ENCODE measurements at regions not wholly inside any gene's neighbourhood (a gene's known extent, or its start where the extent isn't known, plus 50 kb on each side); places are given as distances from the start of the nearest gene placed in this dataset.

DNA sequence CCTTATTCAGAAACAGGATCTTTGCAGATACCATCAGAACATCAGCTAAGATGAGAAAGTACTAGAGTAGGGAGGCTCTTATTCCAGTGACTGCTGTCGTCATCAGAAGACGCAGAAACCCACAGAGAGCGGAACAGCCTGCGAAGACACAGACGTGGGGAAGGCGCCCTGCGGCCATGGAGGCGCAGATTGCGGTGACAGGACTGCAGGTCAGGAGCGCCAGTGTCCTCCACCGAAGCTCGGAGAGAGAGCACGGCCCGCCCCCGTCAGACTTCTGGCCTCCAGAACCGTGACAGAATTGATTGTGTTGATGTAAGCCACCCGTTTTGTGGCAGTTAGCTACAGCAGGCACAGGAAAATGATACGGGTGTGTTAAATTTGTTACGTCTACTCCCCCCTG is 275.5 kb downstream of the EFNB2 start:
- TF ChIP-seq, protein P1, sequence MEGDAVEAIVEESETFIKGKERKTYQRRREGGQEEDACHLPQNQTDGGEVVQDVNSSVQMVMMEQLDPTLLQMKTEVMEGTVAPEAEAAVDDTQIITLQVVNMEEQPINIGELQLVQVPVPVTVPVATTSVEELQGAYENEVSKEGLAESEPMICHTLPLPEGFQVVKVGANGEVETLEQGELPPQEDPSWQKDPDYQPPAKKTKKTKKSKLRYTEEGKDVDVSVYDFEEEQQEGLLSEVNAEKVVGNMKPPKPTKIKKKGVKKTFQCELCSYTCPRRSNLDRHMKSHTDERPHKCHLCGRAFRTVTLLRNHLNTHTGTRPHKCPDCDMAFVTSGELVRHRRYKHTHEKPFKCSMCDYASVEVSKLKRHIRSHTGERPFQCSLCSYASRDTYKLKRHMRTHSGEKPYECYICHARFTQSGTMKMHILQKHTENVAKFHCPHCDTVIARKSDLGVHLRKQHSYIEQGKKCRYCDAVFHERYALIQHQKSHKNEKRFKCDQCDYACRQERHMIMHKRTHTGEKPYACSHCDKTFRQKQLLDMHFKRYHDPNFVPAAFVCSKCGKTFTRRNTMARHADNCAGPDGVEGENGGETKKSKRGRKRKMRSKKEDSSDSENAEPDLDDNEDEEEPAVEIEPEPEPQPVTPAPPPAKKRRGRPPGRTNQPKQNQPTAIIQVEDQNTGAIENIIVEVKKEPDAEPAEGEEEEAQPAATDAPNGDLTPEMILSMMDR (IDR thresholded peaks at IDR 0.05; ENCODE audit: low read depth, low read length) = no peak
- no peak for TF ChIP-seq EZH2phosphoT487 (IDR thresholded peaks at IDR 0.05; ENCODE audit: low read depth)

Data from OCI-LY3 (cell line).